PC-3 (cell line): ENCODE measurements at regions not wholly inside any gene's neighbourhood (a gene's known extent, or its start where the extent isn't known, plus 50 kb on each side); places are given as distances from the start of the nearest gene placed in this dataset.

Experiments used
- EZH2 ChIP-seq: fragments of 300-600 bp; sonication (generic); IDR thresholded peaks from one replicate; pipeline ENCODE4 v1.6.1; 2017; ENCODE audit warnings: antibody characterized with exemption, mild to moderate bottlenecking, low read length; ENCODE audit not compliant: unreplicated experiment
- TF ChIP-seq, protein P1 (sequence below): fragments of 300-600 bp; sonication (generic); conservative IDR thresholded peaks from 2 replicates; pipeline ENCODE4 v1.5.1; 2017; ENCODE audit warnings: antibody characterized with exemption, low read depth, mild to moderate bottlenecking, low read length

DNA sequence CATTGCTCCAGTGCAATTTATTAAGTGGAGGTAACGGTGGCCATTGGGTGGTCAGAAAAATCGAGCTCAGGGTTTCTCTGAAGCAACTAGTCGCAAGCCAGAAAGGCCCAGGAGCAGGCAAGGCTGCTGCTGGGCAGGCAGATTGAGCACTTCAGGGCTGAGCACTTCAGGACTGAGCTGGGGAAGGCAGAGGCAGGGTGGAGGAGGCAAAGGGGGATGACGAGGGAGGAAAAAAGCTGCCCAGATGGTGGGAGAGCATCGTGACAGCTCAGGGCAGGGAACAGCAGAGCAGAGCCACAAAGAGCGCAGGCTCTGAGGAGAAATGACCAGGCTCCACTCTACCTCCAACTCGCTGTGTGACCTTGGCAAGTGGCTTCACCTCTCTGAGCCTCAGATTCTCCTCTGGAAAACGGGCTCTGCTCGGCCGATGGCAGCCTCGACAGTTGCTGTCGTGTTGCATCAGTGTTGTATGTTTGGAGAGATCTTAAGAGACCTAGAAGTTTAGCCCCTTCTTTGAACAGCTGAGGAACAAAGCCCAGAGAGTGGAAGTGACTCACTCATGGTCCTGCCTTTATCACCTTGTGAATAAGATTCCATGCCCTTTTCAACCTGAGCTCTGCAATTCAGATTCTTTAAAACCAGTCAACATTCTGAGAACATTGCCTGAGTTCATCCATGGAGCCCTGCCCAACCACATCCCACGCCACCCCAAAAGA is 141.4 kb downstream of the SYF2 start:
- TF ChIP-seq, protein P1, sequence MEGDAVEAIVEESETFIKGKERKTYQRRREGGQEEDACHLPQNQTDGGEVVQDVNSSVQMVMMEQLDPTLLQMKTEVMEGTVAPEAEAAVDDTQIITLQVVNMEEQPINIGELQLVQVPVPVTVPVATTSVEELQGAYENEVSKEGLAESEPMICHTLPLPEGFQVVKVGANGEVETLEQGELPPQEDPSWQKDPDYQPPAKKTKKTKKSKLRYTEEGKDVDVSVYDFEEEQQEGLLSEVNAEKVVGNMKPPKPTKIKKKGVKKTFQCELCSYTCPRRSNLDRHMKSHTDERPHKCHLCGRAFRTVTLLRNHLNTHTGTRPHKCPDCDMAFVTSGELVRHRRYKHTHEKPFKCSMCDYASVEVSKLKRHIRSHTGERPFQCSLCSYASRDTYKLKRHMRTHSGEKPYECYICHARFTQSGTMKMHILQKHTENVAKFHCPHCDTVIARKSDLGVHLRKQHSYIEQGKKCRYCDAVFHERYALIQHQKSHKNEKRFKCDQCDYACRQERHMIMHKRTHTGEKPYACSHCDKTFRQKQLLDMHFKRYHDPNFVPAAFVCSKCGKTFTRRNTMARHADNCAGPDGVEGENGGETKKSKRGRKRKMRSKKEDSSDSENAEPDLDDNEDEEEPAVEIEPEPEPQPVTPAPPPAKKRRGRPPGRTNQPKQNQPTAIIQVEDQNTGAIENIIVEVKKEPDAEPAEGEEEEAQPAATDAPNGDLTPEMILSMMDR: no peak
- no peak for TF ChIP-seq EZH2
